Pancreas (tissue), 10 donors: ENCODE measurements at regions not wholly inside any gene's neighbourhood (a gene's known extent, or its start where the extent isn't known, plus 50 kb on each side); places are given as distances from the start of the nearest gene placed in this dataset.
A peak's percentile ranks its signal among the peaks of the same experiment; 100 is the strongest.

ENCODE experiments used
- ATAC-seq, 4 donors: fragments of 200-7000 bp; cut with Tn5 transposase; one replicate each; pipeline versions ENCODE4 v1.8.0 to v1.9.1; 2020; ENCODE audit warnings: mild to moderate bottlenecking in 4 of 4, moderate library complexity in 4 of 4
- DNase-seq, 6 donors: peaks; one replicate each; pipeline ENCODE4 v3.0.0-alpha.2; 2020
- FAIRE-seq: peaks from 2 replicates; lab custom pipeline; 2012; peaks lifted over from hg19 to GRCh38; lab: Jason Lieb, UNC
- H3K27ac ChIP-seq, 4 donors: fragments of 200-600 bp; sonication (generic); 1 replicate in 3 of 4; 2 replicates in 1 of 4; pipeline versions ENCODE4 v1.5.0 to v1.8.0; 2020
- H3K27me3 ChIP-seq, 4 donors: fragments of 200-600 bp; one replicate each; pipeline ENCODE4 v1.8.0; 2021
- H3K36me3 ChIP-seq, 3 donors: fragments of 200-600 bp; sonication (generic) in 1 of 3; one replicate each; pipeline versions ENCODE4 v1.5.0 to v1.8.0; 2020 to 2021
- H3K4me1 ChIP-seq, 3 donors: fragments of 200-600 bp; one replicate each; pipeline ENCODE4 v1.8.0; 2021
- H3K4me3 ChIP-seq, 4 donors: fragments of 200-600 bp; sonication (generic) in 2 of 4; one replicate each; pipeline versions ENCODE4 v1.5.0 to v1.8.0; 2020 to 2021
- H3K9me3 ChIP-seq, 4 donors: fragments of 200-600 bp; one replicate each; pipeline ENCODE4 v1.8.0; 2021
- CTCF ChIP-seq, 4 donors: fragments of 200-600 bp; sonication (generic) in 3 of 4; IDR thresholded peaks; one replicate each; pipeline versions ENCODE4 v1.5.0 to v1.8.0; 2021; ENCODE audit warnings: antibody characterized with exemption in 4 of 4
- WGBS, 2 donors: extraction: QIAGEN DNeasy Blood & Tissue Kit; methylation state at CpG; one replicate each; pipeline ENCODE4 v1.1.7; 2013; 5-methylcytosine and 5-hydroxymethylcytosine counted together
- intact Hi-C, 3 donors: fragments of 100-400 bp; cut with DNase I; formaldehyde crosslinking; loops; one replicate each; pipeline versions ENCODE4 v1.11.1 to v1.14.2; 2022
- donor health status: healthy with polysubstance abuse.
- donor health status: DM: no; HTN: no; CAD: no; lungs with moderate emphysema.
- donor health status: DM: no; HTN: no; CAD: no.
- donor health status: control.
- donor health status: control.
- donor health status: Bipolar disorder and iron deficiency.
- donor health status: DM: yes; HTN: yes; CAD: no.
- donor health status: DM: no; HTN: no; CAD: no.
- donor health status: DM: no; HTN: no; CAD: no.
- donor health status: DM: yes; HTN: yes; CAD: no.

- Histone ChIP-seq H3K4me3 (no peak overlapping the region), H3K27ac (no peak overlapping the region), H3K36me3 (no peaks in the 10 kb centered on the region), H3K4me1 (no peaks in the 10 kb centered on the region), H3K27me3 (no peaks in the 10 kb centered on the region), H3K9me3 (no peaks in the 10 kb centered on the region)
- intact Hi-C loops: no loop called here
- no peak for TF ChIP-seq CTCF (IDR thresholded peaks at IDR 0.05)
- ATAC-seq: no peak
- 67 to 71% methylated on average over 12 to 13 of the region's 13 CpGs for WGBS, 2 donors
- DNase-seq: no peak
- no peak for FAIRE-seq
Measured at GRCh38 chr10:29112827-29113615, 175.8 kb upstream of the LYZL1 start.

GRCh38 chr10:29113616-29113945, 175.3 kb upstream of the LYZL1 start:
- FAIRE-seq (no peak), ATAC-seq (no peak)

GRCh38 chr10:29114141-29114540, 174.7 kb upstream of the LYZL1 start:
- no peak for TF ChIP-seq CTCF (IDR thresholded peaks at IDR 0.05)
- Histone ChIP-seq H3K4me1 (no peaks in the 10 kb centered on the region), H3K27ac (no peak overlapping the region), H3K27me3 (no peaks in the 10 kb centered on the region), H3K9me3 (no peaks in the 10 kb centered on the region), H3K36me3 (no peaks in the 10 kb centered on the region), H3K4me3 (no peak overlapping the region)
- ATAC-seq (no peak), DNase-seq (no peak), FAIRE-seq (no peak)
- intact Hi-C loops: no loop called here
- WGBS, 2 donors: 76 to 89% methylated on average over 7 of the region's 7 CpGs

More at GRCh38 chr10:29113616-29113945, 175.3 kb upstream of the LYZL1 start:
- H3K27me3 ChIP-seq: no peaks in the 10 kb centered on the region
- intact Hi-C loops: no loop called here
- 55 to 60% methylated on average over 8 of the region's 8 CpGs for WGBS, 2 donors
- no peak overlapping the region for H3K27ac ChIP-seq
- no peaks in the 10 kb centered on the region for H3K36me3 ChIP-seq
- H3K9me3 ChIP-seq: no peaks in the 10 kb centered on the region
- H3K4me1 ChIP-seq: no peaks in the 10 kb centered on the region
- no peak for DNase-seq
- no peak for TF ChIP-seq CTCF (IDR thresholded peaks at IDR 0.05)
- H3K4me3 ChIP-seq: no peak overlapping the region

- FAIRE-seq (no peak), DNase-seq (no peak), ATAC-seq (no peak)
- no peaks in the 10 kb centered on the region for H3K4me1 ChIP-seq
- intact Hi-C loops: no loop called here
- no peak for TF ChIP-seq CTCF (IDR thresholded peaks at IDR 0.05)
- no peaks in the 10 kb centered on the region for H3K9me3 ChIP-seq
- H3K27me3 ChIP-seq: no peaks in the 10 kb centered on the region
- H3K27ac ChIP-seq: no peak overlapping the region
- no peaks in the 10 kb centered on the region for H3K36me3 ChIP-seq
- H3K4me3 ChIP-seq: no peak overlapping the region
Measured at GRCh38 chr10:29117781-29118180, 171.1 kb upstream of the LYZL1 start.

- no peaks in the 10 kb centered on the region for H3K36me3 ChIP-seq
- no peak overlapping the region for H3K4me3 ChIP-seq
- intact Hi-C loops: no loop called here
- FAIRE-seq (no peak), DNase-seq (peak in 2 of 6 donors; percentile 31 to 40), ATAC-seq (peak in 3 of 4 donors; percentile 21 to 64 (median 33))
- 48 to 49% methylated on average over 8 of the region's 8 CpGs for WGBS, 2 donors
- peaks cover 0 to 2% (median 0%) of the 10 kb centered on the region in 4 donors for H3K27me3 ChIP-seq
- no peaks in the 10 kb centered on the region for H3K9me3 ChIP-seq
- peak overlapping the region in 1 of 4 donors; percentile 10 for H3K27ac ChIP-seq
- TF ChIP-seq CTCF (IDR thresholded peaks at IDR 0.05): no peak
- H3K4me1 ChIP-seq: no peaks in the 10 kb centered on the region
Measured at GRCh38 chr10:29119374-29119773, 169.5 kb upstream of the LYZL1 start.
